Daoy (cell line): ENCODE measurements at regions not wholly inside any gene's neighbourhood (a gene's known extent, or its start where the extent isn't known, plus 50 kb on each side); places are given as distances from the start of the nearest gene placed in this dataset.

ENCODE experiments used
- DNase-seq: peaks from one replicate; pipeline ENCODE4 v3.0.0-alpha.2; 2015; ENCODE audit warnings: low read depth

DNA sequence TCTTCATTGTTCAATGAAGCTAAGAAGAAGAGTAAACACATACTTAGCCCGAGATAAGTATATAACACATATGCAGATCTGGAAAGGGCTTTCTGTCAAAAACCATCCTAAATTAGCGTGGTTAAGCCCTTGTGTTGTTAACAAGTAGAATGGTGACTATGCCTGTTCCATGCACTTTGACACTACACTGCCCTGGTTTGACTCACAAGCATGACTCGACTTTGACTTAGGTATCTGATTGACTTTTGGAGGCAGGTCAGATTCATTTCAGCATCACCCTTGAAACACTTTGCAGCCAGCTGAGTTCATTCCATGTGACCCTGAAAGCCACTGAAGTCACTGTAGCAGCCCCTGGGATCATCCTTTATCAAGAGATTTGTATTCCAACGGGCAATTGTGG is 239.8 kb downstream of the TBX18 start:
- no peak for DNase-seq

- peak; percentile 86 for DNase-seq
Observed at GRCh38 chr6:84522135-84522549, 242.3 kb downstream of the TBX18 start.

GRCh38 chr6:84521511-84521910 is 242.9 kb downstream of the TBX18 start:
- DNase-seq, result no peak

DNA sequence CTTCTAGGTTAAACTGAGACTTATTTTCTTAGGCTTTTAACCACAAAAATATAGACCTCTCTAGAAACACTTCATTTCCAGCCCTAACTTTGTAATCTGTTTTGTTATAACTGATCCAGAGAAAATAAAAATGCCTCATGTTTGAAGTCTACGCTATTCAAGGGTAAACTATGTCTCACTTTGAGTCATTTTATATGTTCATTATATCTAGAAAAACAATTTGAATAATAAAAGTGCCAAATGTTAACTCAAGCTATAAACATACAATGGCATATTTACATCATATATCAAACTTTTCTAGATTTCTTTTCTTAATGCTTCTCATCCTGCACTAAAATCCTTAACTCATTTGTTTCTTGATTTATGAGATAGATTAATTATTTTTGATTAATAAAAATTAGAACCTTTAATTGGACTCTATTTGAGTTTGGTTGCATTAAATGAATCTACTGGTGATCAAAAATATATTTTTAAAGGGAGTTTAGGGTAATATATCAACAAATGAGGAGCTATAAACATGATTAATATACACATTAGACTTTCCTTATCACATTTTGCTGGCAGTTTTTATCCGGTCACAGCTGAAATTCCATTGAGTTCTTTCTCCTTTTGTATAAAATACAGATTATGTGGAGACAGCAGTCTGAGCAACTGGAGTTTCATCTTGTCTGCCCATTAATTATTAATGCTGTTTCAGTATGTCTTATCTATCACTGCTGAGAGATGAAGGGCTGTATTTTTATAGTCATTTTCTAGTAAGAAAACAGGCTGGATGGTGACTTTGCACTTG is 246.5 kb downstream of the TBX18 start:
- no peak for DNase-seq

GRCh38 chr6:84516154-84516553 is 248.2 kb downstream of the TBX18 start:
- no peak for DNase-seq

- DNase-seq, result no peak
Observed at GRCh38 chr6:84515067-84515466, 249.3 kb downstream of the TBX18 start.

GRCh38 chr6:84514089-84514971 is 250.1 kb downstream of the TBX18 start:
- DNase-seq, result no peak

- no peak for DNase-seq
Observed at GRCh38 chr6:84512391-84512790, 252.0 kb downstream of the TBX18 start.

GRCh38 chr6:84511929-84512328 is 252.5 kb downstream of the TBX18 start:
- no peak for DNase-seq

- no peak for DNase-seq
Observed at GRCh38 chr6:84508981-84509380, 255.4 kb downstream of the TBX18 start.

- DNase-seq, result no peak
Observed at GRCh38 chr6:84508334-84508733, 256.1 kb downstream of the TBX18 start.

GRCh38 chr6:84504025-84504424 is 260.4 kb downstream of the TBX18 start:
- DNase-seq, result no peak

DNA sequence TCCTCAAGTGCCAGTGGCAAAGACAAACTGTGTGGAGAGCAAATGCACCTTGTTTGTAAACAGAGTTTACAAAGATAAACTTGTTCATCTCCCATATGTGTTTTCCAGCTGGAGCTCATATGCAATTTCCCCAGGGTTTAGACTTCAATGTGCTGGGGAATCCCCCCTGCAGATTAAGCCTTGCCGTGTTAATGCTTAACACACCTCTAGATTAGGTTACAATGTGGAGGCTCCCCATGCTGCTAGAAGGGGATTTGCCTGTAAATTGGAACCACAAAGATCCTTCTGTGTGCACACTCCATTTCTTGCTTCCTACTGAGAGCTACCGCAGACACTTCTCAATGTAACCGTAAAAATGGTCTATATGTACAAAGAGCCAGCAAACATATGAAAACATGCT is 263.1 kb downstream of the TBX18 start:
- no peak for DNase-seq

GRCh38 chr6:84500726-84501125 is 263.7 kb downstream of the TBX18 start:
- no peak for DNase-seq

GRCh38 chr6:84498905-84499304 is 265.5 kb downstream of the TBX18 start:
- no peak for DNase-seq

DNA sequence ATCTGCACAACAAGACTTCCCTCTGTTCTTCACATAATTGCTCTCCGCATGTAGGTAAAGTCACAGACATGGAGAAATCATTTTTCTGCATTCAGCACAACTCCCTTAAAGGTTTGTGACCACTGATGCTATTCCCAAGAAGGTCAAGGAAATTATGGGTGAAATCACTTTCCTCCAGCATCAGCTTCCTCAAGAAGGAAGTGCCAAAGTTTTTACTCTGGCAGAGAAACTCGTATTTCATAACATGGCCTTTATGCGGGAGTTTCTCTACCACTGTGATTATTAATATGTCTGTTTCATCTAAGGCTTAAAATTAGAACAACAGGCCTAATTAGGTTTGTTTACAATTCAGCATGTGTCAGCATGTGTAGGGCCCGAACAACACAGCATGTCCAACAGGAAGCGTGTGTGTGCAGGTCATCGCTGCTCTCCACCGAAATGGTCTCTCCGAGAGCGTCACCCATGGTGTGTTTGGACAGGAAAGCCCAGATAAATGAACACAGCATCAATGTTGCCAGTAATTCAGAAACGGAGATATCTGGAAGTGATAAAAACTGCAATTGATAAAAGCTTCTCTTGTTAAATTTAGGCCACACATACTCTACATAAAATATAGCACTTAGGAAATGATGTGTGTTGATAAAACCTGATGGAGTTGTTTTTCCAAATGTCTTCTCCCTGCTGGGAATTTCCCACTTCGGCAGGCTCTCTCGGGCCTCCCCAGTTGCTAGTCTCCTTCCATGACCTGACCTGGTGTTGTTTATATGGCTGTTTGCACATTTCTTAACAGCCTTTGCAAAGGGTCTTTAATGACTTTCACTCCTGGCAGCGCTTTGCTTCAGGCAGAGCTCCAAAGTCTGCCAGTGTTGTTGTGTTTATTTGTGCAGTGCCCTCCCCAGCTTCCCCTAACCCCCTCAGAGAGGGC is 265.1 kb upstream of the CEP162 start:
- no peak for DNase-seq

GRCh38 chr6:84489598-84489997 is 262.2 kb upstream of the CEP162 start:
- DNase-seq, result no peak

- DNase-seq, result no peak
Observed at GRCh38 chr6:84486526-84486925, 259.1 kb upstream of the CEP162 start.

GRCh38 chr6:84469144-84469543 is 241.7 kb upstream of the CEP162 start:
- DNase-seq, result no peak

DNA sequence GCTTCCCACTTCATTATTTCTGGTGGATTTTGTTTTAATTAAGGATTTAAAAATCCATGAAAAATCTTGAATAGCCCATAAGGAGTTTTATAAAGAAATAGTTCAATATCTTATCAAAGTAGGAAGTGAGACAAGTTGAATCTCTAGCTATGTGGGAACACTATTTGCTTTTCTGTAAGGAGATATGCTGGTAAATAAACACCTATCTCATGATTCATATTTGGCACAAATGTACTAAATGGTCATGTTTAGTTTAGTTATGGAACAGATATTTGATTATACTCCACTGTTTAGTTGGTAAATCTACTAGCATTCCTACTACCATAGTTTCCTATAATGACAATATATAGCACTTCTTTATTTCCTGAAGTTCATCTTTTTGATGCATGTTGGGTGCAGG is 239.9 kb upstream of the CEP162 start:
- no peak for DNase-seq

DNA sequence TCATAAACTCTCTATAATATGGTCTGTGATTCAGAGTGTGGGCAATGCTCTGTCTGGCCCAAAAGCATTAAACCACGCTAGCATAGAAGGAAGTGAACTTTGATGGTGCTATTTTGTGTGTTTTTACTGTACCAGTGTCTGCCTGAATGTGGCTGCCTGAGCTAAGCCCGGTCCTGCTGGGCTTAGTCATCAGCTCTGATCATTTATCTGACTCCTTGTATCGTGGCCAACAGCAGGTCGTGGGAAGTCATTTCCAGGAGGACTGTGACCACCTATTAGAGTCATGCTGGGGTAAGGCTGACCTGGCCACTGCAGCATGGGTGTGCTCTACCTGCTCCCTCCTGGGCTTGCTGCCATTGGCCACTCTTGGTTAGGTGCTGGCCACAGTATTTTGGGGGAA is 239.1 kb upstream of the CEP162 start:
- DNase-seq, result peak; percentile 90

GRCh38 chr6:84464471-84464870 is 237.0 kb upstream of the CEP162 start:
- no peak for DNase-seq
